ENCODE measurements at regions not wholly inside any gene's neighbourhood (a gene's known extent, or its start where the extent isn't known, plus 50 kb on each side); places are given as distances from the start of the nearest gene placed in this dataset.
A peak's percentile ranks its signal among the peaks of the same experiment; 100 is the strongest.

DNA sequence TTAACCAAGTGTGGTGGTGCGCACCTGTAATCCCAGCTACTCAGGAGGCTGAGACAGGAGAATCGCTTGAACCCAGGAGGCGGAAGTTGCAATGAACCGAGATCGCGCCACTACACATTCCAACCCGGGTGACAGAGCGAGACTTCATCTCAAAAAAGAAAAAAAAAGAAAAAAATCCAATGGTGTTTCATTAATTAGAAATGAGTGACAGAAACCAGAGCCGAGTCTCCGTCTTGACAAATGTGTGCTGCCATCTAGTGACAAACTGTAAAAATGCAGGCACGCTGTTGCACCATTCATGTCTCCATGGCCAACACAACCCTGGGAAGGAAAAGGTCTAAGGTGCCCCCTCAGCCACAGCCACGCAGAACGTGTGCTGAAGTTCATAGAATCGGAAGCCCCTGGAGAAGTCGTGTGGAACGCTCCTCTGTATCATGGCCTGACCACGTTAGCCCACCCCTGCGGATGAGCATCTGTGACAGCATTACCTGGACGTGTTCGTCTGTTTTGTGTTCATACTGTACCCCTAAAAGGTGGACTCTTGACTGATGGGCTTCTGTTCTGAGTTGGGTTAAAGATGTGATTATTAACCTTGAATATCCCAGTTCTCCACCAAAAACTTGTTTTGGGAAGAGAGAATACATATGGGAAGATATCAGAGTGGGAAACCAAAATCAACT, 94.9 kb downstream of the LYZL2 start (continued):
- TF ChIP-seq, protein P1, sequence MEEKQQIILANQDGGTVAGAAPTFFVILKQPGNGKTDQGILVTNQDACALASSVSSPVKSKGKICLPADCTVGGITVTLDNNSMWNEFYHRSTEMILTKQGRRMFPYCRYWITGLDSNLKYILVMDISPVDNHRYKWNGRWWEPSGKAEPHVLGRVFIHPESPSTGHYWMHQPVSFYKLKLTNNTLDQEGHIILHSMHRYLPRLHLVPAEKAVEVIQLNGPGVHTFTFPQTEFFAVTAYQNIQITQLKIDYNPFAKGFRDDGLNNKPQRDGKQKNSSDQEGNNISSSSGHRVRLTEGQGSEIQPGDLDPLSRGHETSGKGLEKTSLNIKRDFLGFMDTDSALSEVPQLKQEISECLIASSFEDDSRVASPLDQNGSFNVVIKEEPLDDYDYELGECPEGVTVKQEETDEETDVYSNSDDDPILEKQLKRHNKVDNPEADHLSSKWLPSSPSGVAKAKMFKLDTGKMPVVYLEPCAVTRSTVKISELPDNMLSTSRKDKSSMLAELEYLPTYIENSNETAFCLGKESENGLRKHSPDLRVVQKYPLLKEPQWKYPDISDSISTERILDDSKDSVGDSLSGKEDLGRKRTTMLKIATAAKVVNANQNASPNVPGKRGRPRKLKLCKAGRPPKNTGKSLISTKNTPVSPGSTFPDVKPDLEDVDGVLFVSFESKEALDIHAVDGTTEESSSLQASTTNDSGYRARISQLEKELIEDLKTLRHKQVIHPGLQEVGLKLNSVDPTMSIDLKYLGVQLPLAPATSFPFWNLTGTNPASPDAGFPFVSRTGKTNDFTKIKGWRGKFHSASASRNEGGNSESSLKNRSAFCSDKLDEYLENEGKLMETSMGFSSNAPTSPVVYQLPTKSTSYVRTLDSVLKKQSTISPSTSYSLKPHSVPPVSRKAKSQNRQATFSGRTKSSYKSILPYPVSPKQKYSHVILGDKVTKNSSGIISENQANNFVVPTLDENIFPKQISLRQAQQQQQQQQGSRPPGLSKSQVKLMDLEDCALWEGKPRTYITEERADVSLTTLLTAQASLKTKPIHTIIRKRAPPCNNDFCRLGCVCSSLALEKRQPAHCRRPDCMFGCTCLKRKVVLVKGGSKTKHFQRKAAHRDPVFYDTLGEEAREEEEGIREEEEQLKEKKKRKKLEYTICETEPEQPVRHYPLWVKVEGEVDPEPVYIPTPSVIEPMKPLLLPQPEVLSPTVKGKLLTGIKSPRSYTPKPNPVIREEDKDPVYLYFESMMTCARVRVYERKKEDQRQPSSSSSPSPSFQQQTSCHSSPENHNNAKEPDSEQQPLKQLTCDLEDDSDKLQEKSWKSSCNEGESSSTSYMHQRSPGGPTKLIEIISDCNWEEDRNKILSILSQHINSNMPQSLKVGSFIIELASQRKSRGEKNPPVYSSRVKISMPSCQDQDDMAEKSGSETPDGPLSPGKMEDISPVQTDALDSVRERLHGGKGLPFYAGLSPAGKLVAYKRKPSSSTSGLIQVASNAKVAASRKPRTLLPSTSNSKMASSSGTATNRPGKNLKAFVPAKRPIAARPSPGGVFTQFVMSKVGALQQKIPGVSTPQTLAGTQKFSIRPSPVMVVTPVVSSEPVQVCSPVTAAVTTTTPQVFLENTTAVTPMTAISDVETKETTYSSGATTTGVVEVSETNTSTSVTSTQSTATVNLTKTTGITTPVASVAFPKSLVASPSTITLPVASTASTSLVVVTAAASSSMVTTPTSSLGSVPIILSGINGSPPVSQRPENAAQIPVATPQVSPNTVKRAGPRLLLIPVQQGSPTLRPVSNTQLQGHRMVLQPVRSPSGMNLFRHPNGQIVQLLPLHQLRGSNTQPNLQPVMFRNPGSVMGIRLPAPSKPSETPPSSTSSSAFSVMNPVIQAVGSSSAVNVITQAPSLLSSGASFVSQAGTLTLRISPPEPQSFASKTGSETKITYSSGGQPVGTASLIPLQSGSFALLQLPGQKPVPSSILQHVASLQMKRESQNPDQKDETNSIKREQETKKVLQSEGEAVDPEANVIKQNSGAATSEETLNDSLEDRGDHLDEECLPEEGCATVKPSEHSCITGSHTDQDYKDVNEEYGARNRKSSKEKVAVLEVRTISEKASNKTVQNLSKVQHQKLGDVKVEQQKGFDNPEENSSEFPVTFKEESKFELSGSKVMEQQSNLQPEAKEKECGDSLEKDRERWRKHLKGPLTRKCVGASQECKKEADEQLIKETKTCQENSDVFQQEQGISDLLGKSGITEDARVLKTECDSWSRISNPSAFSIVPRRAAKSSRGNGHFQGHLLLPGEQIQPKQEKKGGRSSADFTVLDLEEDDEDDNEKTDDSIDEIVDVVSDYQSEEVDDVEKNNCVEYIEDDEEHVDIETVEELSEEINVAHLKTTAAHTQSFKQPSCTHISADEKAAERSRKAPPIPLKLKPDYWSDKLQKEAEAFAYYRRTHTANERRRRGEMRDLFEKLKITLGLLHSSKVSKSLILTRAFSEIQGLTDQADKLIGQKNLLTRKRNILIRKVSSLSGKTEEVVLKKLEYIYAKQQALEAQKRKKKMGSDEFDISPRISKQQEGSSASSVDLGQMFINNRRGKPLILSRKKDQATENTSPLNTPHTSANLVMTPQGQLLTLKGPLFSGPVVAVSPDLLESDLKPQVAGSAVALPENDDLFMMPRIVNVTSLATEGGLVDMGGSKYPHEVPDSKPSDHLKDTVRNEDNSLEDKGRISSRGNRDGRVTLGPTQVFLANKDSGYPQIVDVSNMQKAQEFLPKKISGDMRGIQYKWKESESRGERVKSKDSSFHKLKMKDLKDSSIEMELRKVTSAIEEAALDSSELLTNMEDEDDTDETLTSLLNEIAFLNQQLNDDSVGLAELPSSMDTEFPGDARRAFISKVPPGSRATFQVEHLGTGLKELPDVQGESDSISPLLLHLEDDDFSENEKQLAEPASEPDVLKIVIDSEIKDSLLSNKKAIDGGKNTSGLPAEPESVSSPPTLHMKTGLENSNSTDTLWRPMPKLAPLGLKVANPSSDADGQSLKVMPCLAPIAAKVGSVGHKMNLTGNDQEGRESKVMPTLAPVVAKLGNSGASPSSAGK (IDR thresholded peaks at IDR 0.05), result no peak
- TF ChIP-seq FOXK2 (conservative IDR thresholded peaks at IDR 0.05 in 1 of 2, IDR thresholded peaks at IDR 0.05 in 1 of 2; ENCODE audit: low read depth in 2 of 2) (0 out of 4 replicates have a peak, but pooled peaks of 1 of the 2 experiments have one; percentile 41), ELF4 (CRISPR knock-in tag; IDR thresholded peaks at IDR 0.05) (no peak), JUND (IDR thresholded peaks at IDR 0.05; ENCODE audit: borderline replicate concordance, low read depth, low read length) (0 out of 2 replicates have a peak, but pooled peaks have one; percentile 23), JUND (tag; IDR thresholded peaks at IDR 0.05; ENCODE audit: borderline replicate concordance, low read depth, low read length) (no peak), RCOR1 (IDR thresholded peaks at IDR 0.05; ENCODE audit: borderline replicate concordance in 1 of 2, low read depth in 2 of 2, low read length in 2 of 2) (0 out of 4 replicates have a peak, but pooled peaks of 1 of the 2 experiments have one; percentile 3), TEAD4 (IDR thresholded peaks at IDR 0.05; ENCODE audit: low read length) (0 out of 2 replicates have a peak, but pooled peaks have one; percentile 20), TEAD4 (CRISPR knock-in tag; IDR thresholded peaks at IDR 0.05; ENCODE audit: borderline replicate concordance) (no peak), BCOR (IDR thresholded peaks at IDR 0.05) (0 out of 2 replicates have a peak, but pooled peaks have one; percentile 31), TRIM24 (IDR thresholded peaks at IDR 0.05) (peak in 1 of 2 experiments; percentile 25; a peak in 1 of 4 replicates), ATF1 (CRISPR knock-in tag; IDR thresholded peaks at IDR 0.05) (no peak), ATF1 (tag; IDR thresholded peaks at IDR 0.05) (peak; percentile 10; the same call in 1 of the 2 replicates), ZNF384 (IDR thresholded peaks at IDR 0.05; ENCODE audit: low read depth, low read length) (peak; percentile 83), SOX6 (IDR thresholded peaks at IDR 0.05) (0 out of 2 replicates have a peak, but pooled peaks have one; percentile 26), NCOR1 (IDR thresholded peaks at IDR 0.05) (no peak), SAFB (IDR thresholded peaks at IDR 0.05; ENCODE audit: borderline replicate concordance, low read depth, low read length) (no peak), NBN (IDR thresholded peaks at IDR 0.05; ENCODE audit: low read depth) (0 out of 2 replicates have a peak, but pooled peaks have one; percentile 25), MTA3 (IDR thresholded peaks at IDR 0.05; ENCODE audit: borderline replicate concordance) (0 out of 2 replicates have a peak, but pooled peaks have one; percentile 23)

Data from K562 (cell line).